ENCODE measurements at regions not wholly inside any gene's neighbourhood (a gene's known extent, or its start where the extent isn't known, plus 50 kb on each side); places are given as distances from the start of the nearest gene placed in this dataset.
"Not testable (repeated sequence)": the region's sequence is repeated elsewhere in the genome, so short reads cannot be mapped to it uniquely, and the experiment has no call there.

GRCh38 chr14:71556730-71557129, 375.5 kb upstream of the RGS6 start:
- no peaks in the 10 kb centered on the region for H3K27me3 ChIP-seq (ENCODE audit: low read length)
- H3F3A ChIP-seq (ENCODE audit: insufficient read depth): peaks cover 15% of the 10 kb centered on the region; the same call in 1 of the 2 replicates
- no peaks in the 10 kb centered on the region for H4K20me1 ChIP-seq (ENCODE audit: low read depth, low read length)
- H3K36me3 ChIP-seq (ENCODE audit: low read length): no peaks in the 10 kb centered on the region
- H3K9me3 ChIP-seq (ENCODE audit: insufficient read depth, low read length): no peaks in the 10 kb centered on the region
- peak overlapping the region; percentile 88 for H3K27ac ChIP-seq (ENCODE audit: low read depth, low read length)
- no peak overlapping the region for H2AFZ ChIP-seq (ENCODE audit: low read depth, low read length, severe bottlenecking)
- no peak overlapping the region for H3K9ac ChIP-seq (ENCODE audit: low read length)
- H3K79me2 ChIP-seq (ENCODE audit: insufficient read depth, low read length): no peaks in the 10 kb centered on the region; the same call in 1 of the 2 replicates
- H3K4me3 ChIP-seq (ENCODE audit: insufficient read depth, low read length, poor library complexity, severe bottlenecking): no peak overlapping the region
- no peaks in the 10 kb centered on the region for H3K9me2 ChIP-seq (replicated peaks; ENCODE audit: insufficient read depth, low read length)
- TF ChIP-seq, protein P1, sequence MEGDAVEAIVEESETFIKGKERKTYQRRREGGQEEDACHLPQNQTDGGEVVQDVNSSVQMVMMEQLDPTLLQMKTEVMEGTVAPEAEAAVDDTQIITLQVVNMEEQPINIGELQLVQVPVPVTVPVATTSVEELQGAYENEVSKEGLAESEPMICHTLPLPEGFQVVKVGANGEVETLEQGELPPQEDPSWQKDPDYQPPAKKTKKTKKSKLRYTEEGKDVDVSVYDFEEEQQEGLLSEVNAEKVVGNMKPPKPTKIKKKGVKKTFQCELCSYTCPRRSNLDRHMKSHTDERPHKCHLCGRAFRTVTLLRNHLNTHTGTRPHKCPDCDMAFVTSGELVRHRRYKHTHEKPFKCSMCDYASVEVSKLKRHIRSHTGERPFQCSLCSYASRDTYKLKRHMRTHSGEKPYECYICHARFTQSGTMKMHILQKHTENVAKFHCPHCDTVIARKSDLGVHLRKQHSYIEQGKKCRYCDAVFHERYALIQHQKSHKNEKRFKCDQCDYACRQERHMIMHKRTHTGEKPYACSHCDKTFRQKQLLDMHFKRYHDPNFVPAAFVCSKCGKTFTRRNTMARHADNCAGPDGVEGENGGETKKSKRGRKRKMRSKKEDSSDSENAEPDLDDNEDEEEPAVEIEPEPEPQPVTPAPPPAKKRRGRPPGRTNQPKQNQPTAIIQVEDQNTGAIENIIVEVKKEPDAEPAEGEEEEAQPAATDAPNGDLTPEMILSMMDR (IDR thresholded peaks at IDR 0.05; ENCODE audit: insufficient read depth, low read length, poor library complexity, severe bottlenecking): no peak
- no peak for TF ChIP-seq EZH2phosphoT487 (conservative IDR thresholded peaks at IDR 0.05; ENCODE audit: low read length)
- H3K4me2 ChIP-seq (ENCODE audit: low read depth, low read length, poor library complexity, severe bottlenecking): no peak overlapping the region

- H4K20me1 ChIP-seq (ENCODE audit: low read depth, low read length): no peaks in the 10 kb centered on the region
- H3K9ac ChIP-seq (ENCODE audit: low read length): no peak overlapping the region
- no peak overlapping the region for H3K4me2 ChIP-seq (ENCODE audit: low read depth, low read length, poor library complexity, severe bottlenecking)
- no peaks in the 10 kb centered on the region for H3K27me3 ChIP-seq (ENCODE audit: low read length)
- no peaks in the 10 kb centered on the region for H3K36me3 ChIP-seq (ENCODE audit: low read length)
- no peak overlapping the region for H3K4me3 ChIP-seq (ENCODE audit: insufficient read depth, low read length, poor library complexity, severe bottlenecking)
- H3K9me3 ChIP-seq (ENCODE audit: insufficient read depth, low read length): no peaks in the 10 kb centered on the region
- H3F3A ChIP-seq (ENCODE audit: insufficient read depth): peaks cover 15% of the 10 kb centered on the region; the same call in 1 of the 2 replicates
- no peak overlapping the region for H2AFZ ChIP-seq (ENCODE audit: low read depth, low read length, severe bottlenecking)
- H3K27ac ChIP-seq (ENCODE audit: low read depth, low read length): no peak overlapping the region
- H3K79me2 ChIP-seq (ENCODE audit: insufficient read depth, low read length): no peaks in the 10 kb centered on the region; the same call in 1 of the 2 replicates
- no peak for TF ChIP-seq EZH2phosphoT487 (conservative IDR thresholded peaks at IDR 0.05; ENCODE audit: low read length)
- TF ChIP-seq, protein P1 (IDR thresholded peaks at IDR 0.05; ENCODE audit: insufficient read depth, low read length, poor library complexity, severe bottlenecking): no peak
- H3K9me2 ChIP-seq (replicated peaks; ENCODE audit: insufficient read depth, low read length): no peaks in the 10 kb centered on the region
Observed at GRCh38 chr14:71557351-71557750, 374.9 kb upstream of the RGS6 start.

GRCh38 chr14:71558943-71559342, 373.3 kb upstream of the RGS6 start:
- H3K36me3 ChIP-seq (ENCODE audit: low read length); H3K9me2 ChIP-seq (replicated peaks; ENCODE audit: insufficient read depth, low read length); H4K20me1 ChIP-seq (ENCODE audit: low read depth, low read length); H3K4me2 ChIP-seq (ENCODE audit: low read depth, low read length, poor library complexity, severe bottlenecking); H3K9me3 ChIP-seq (ENCODE audit: insufficient read depth, low read length); H3K9ac ChIP-seq (ENCODE audit: low read length); H3K4me3 ChIP-seq (ENCODE audit: insufficient read depth, low read length, poor library complexity, severe bottlenecking); H2AFZ ChIP-seq (ENCODE audit: low read depth, low read length, severe bottlenecking); H3K79me2 ChIP-seq (ENCODE audit: insufficient read depth, low read length); H3K27ac ChIP-seq (ENCODE audit: low read depth, low read length); H3K27me3 ChIP-seq (ENCODE audit: low read length): not testable (repeated sequence)
- H3F3A ChIP-seq (ENCODE audit: insufficient read depth): peaks cover 24% of the 10 kb centered on the region

- H3K4me3 ChIP-seq (ENCODE audit: insufficient read depth, low read length, poor library complexity, severe bottlenecking): no peak overlapping the region
- H3K4me2 ChIP-seq (ENCODE audit: low read depth, low read length, poor library complexity, severe bottlenecking): no peak overlapping the region
Observed at GRCh38 chr14:71560751-71561150, 371.5 kb upstream of the RGS6 start.

More at GRCh38 chr14:71560751-71561150, 371.5 kb upstream of the RGS6 start:
- no peak overlapping the region for H3K27ac ChIP-seq (ENCODE audit: low read depth, low read length)
- H2AFZ ChIP-seq (ENCODE audit: low read depth, low read length, severe bottlenecking): no peak overlapping the region
- no peaks in the 10 kb centered on the region for H3K9me2 ChIP-seq (replicated peaks; ENCODE audit: insufficient read depth, low read length)
- H3K27me3 ChIP-seq (ENCODE audit: low read length): no peaks in the 10 kb centered on the region
- no peaks in the 10 kb centered on the region; the same call in 1 of the 2 replicates for H3K79me2 ChIP-seq (ENCODE audit: insufficient read depth, low read length)
- H3K9ac ChIP-seq (ENCODE audit: low read length): no peak overlapping the region
- no peaks in the 10 kb centered on the region for H3K9me3 ChIP-seq (ENCODE audit: insufficient read depth, low read length)
- no peaks in the 10 kb centered on the region for H4K20me1 ChIP-seq (ENCODE audit: low read depth, low read length)
- no peaks in the 10 kb centered on the region for H3K36me3 ChIP-seq (ENCODE audit: low read length)
- H3F3A ChIP-seq (ENCODE audit: insufficient read depth): peaks cover 18% of the 10 kb centered on the region
- TF ChIP-seq, protein P1 (IDR thresholded peaks at IDR 0.05; ENCODE audit: insufficient read depth, low read length, poor library complexity, severe bottlenecking): no peak
- no peak for TF ChIP-seq EZH2phosphoT487 (conservative IDR thresholded peaks at IDR 0.05; ENCODE audit: low read length)

Data from SU-DHL-6 (cell line).